Fibroblast of lung (primary cell): ENCODE measurements at regions not wholly inside any gene's neighbourhood (a gene's known extent, or its start where the extent isn't known, plus 50 kb on each side); places are given as distances from the start of the nearest gene placed in this dataset.

Experiments used
- DNase-seq, 2 donors: peaks; one replicate each; pipeline versions ENCODE4 v3.0.0 to v3.0.0-alpha.2; 2010; ENCODE audit warnings: low read depth in 2 of 2
- H2AFZ ChIP-seq: 2 replicates; pipeline ENCODE4 v1.5.1; 2012; ENCODE audit warnings: low read length, control low read depth, inconsistent platforms
- H3K27ac ChIP-seq: 2 replicates; pipeline ENCODE4 v1.5.1; 2011; ENCODE audit warnings: low read length, control low read depth; ENCODE audit not compliant: insufficient read depth
- H3K27me3 ChIP-seq: 2 replicates; pipeline ENCODE4 v1.5.1; 2011; ENCODE audit warnings: mild to moderate bottlenecking, low read length; ENCODE audit not compliant: control insufficient read depth, insufficient read depth
- H3K36me3 ChIP-seq: 2 replicates; pipeline ENCODE4 v1.5.1; 2011; ENCODE audit warnings: low read length; ENCODE audit not compliant: control insufficient read depth, insufficient read depth
- H3K4me1 ChIP-seq: 2 replicates; pipeline ENCODE4 v1.5.1; 2011; ENCODE audit warnings: low read length; ENCODE audit not compliant: control insufficient read depth, insufficient read depth; ENCODE audit errors: extremely low read depth
- H3K4me2 ChIP-seq: 2 replicates; pipeline ENCODE4 v1.5.1; 2011; ENCODE audit warnings: low read length, control low read depth; ENCODE audit not compliant: insufficient read depth; ENCODE audit errors: extremely low read depth
- H3K4me3 ChIP-seq, 4 experiments: fragments of 200-600 bp in 1 of 4; sonication (generic) in 1 of 4; replicated peaks in 1 of 4; 2 replicates each; pipeline ENCODE4 v1.5.1; 2011 to 2016; ENCODE audit warnings: low read length in 4 of 4, low read depth in 3 of 4, mild to moderate bottlenecking in 3 of 4, control low read depth in 2 of 4, inconsistent platforms in 1 of 4, mixed read lengths in 1 of 4; ENCODE audit not compliant: insufficient read depth in 1 of 4; ENCODE audit errors: control extremely low read depth in 1 of 4
- H3K79me2 ChIP-seq: 2 replicates; pipeline ENCODE4 v1.5.1; 2012; ENCODE audit warnings: mild to moderate bottlenecking, low read length, inconsistent platforms; ENCODE audit not compliant: control insufficient read depth, insufficient read depth
- H3K9ac ChIP-seq: 2 replicates; pipeline ENCODE4 v1.5.1; 2011; ENCODE audit warnings: mild to moderate bottlenecking, low read length, control low read depth; ENCODE audit not compliant: insufficient read depth
- H3K9me3 ChIP-seq: 2 replicates; pipeline ENCODE4 v1.5.1; 2012; ENCODE audit warnings: low read depth, low read length; ENCODE audit not compliant: control insufficient read depth, insufficient read depth
- H4K20me1 ChIP-seq: 2 replicates; pipeline ENCODE4 v1.5.1; 2011; ENCODE audit warnings: low read length; ENCODE audit not compliant: control insufficient read depth, insufficient read depth; ENCODE audit errors: extremely low read depth
- CTCF ChIP-seq, 2 donors: IDR thresholded peaks in 1 of 2; conservative IDR thresholded peaks in 1 of 2; 1 replicate in 1 of 2; 2 replicates in 1 of 2; pipeline ENCODE4 v1.5.1; 2011 to 2012; ENCODE audit warnings: low read length in 2 of 2, control low read depth in 1 of 2, inconsistent platforms in 1 of 2, low read depth in 1 of 2, mild to moderate bottlenecking in 1 of 2
- EZH2 ChIP-seq: IDR thresholded peaks from 2 replicates; pipeline ENCODE4 v1.5.1; 2012; ENCODE audit warnings: low read length, control low read depth, mild to moderate bottlenecking; ENCODE audit errors: missing control alignments

GRCh38 chr12:58521796-58522195, 398.5 kb downstream of the LRIG3 start:
- H3K4me1 ChIP-seq = no peaks in the 10 kb centered on the region
- no peaks in the 10 kb centered on the region for H4K20me1 ChIP-seq
- H3K9me3 ChIP-seq = no peaks in the 10 kb centered on the region
- H3K27me3 ChIP-seq = no peaks in the 10 kb centered on the region
- DNase-seq = no peak
- no peak for TF ChIP-seq EZH2
- no peak for TF ChIP-seq CTCF (conservative IDR thresholded peaks at IDR 0.05 in 1 of 2, IDR thresholded peaks at IDR 0.05 in 1 of 2; ENCODE audit: low read depth in 1 of 2, low read length in 2 of 2)
- H3K36me3 ChIP-seq = no peaks in the 10 kb centered on the region
- H3K9ac ChIP-seq = no peak overlapping the region
- H2AFZ ChIP-seq = no peak overlapping the region
- H3K27ac ChIP-seq = no peak overlapping the region
- no peak overlapping the region for H3K4me2 ChIP-seq
- H3K4me3 ChIP-seq = no peak overlapping the region
- H3K79me2 ChIP-seq = no peaks in the 10 kb centered on the region

GRCh38 chr12:58523360-58523759, 396.9 kb downstream of the LRIG3 start:
- no peaks in the 10 kb centered on the region for H3K79me2 ChIP-seq
- TF ChIP-seq CTCF (conservative IDR thresholded peaks at IDR 0.05 in 1 of 2, IDR thresholded peaks at IDR 0.05 in 1 of 2; ENCODE audit: low read depth in 1 of 2, low read length in 2 of 2) (no peak), EZH2 (no peak)
- no peaks in the 10 kb centered on the region for H3K36me3 ChIP-seq
- no peak overlapping the region for H3K4me3 ChIP-seq
- H3K9ac ChIP-seq = no peak overlapping the region
- DNase-seq = no peak
- no peaks in the 10 kb centered on the region for H4K20me1 ChIP-seq
- no peaks in the 10 kb centered on the region for H3K9me3 ChIP-seq
- H3K27ac ChIP-seq = no peak overlapping the region
- no peak overlapping the region for H3K4me2 ChIP-seq
- peaks cover 4% of the 10 kb centered on the region for H3K4me1 ChIP-seq
- no peak overlapping the region for H2AFZ ChIP-seq
- no peaks in the 10 kb centered on the region for H3K27me3 ChIP-seq

GRCh38 chr12:58528271-58528670, 392.0 kb downstream of the LRIG3 start:
- H3K4me1 ChIP-seq = peaks cover 21% of the 10 kb centered on the region
- H3K4me2 ChIP-seq = peak overlapping the region; percentile 33
- peak in 1 of 2 donors; percentile 53 for DNase-seq
- H3K79me2 ChIP-seq = no peaks in the 10 kb centered on the region
- H3K27ac ChIP-seq = peak overlapping the region; percentile 80
- TF ChIP-seq CTCF (conservative IDR thresholded peaks at IDR 0.05 in 1 of 2, IDR thresholded peaks at IDR 0.05 in 1 of 2; ENCODE audit: low read depth in 1 of 2, low read length in 2 of 2) = no peak
- no peak for TF ChIP-seq EZH2
- H3K4me3 ChIP-seq = no peak overlapping the region
- no peaks in the 10 kb centered on the region for H3K9me3 ChIP-seq
- H2AFZ ChIP-seq = no peak overlapping the region
- H3K27me3 ChIP-seq = no peaks in the 10 kb centered on the region
- H4K20me1 ChIP-seq = no peaks in the 10 kb centered on the region
- H3K9ac ChIP-seq = no peak overlapping the region
- no peaks in the 10 kb centered on the region for H3K36me3 ChIP-seq
